SK-N-SH treated with all-trans-retinoic acid at 6 μM for 48 hours (cell line): ENCODE measurements at regions not wholly inside any gene's neighbourhood (a gene's known extent, or its start where the extent isn't known, plus 50 kb on each side); places are given as distances from the start of the nearest gene placed in this dataset.

Source experiments
- CREB5 ChIP-seq: fragments of 250-450 bp; sonication (Bioruptor Pico); IDR thresholded peaks from 2 replicates; pipeline ENCODE4 v1.5.1; 2020; ENCODE audit warnings: low read depth, mild to moderate bottlenecking, moderate library complexity
- CSRNP3 ChIP-seq: fragments of 250-450 bp; sonication (Bioruptor Pico); IDR thresholded peaks from 2 replicates; pipeline ENCODE4 v1.5.1; 2021; ENCODE audit warnings: mild to moderate bottlenecking, moderate library complexity
- ESRRG ChIP-seq: fragments of 250-450 bp; sonication (Bioruptor Pico); IDR thresholded peaks from 2 replicates; pipeline ENCODE4 v1.6.1; 2021; ENCODE audit warnings: mild to moderate bottlenecking
- GLIS3 ChIP-seq: fragments of 250-450 bp; sonication (Bioruptor Pico); IDR thresholded peaks from 2 replicates; pipeline ENCODE4 v1.5.0; 2020; ENCODE audit warnings: mild to moderate bottlenecking, moderate library complexity
- OSR1 ChIP-seq: fragments of 250-450 bp; sonication (Bioruptor Pico); IDR thresholded peaks from 2 replicates; pipeline ENCODE4 v1.8.0; 2022; ENCODE audit warnings: moderate library complexity, mild to moderate bottlenecking, inconsistent platforms
- PATZ1 ChIP-seq: fragments of 250-450 bp; sonication (Bioruptor Pico); IDR thresholded peaks from 2 replicates; pipeline ENCODE4 v1.8.0; 2020; ENCODE audit warnings: mild to moderate bottlenecking, moderate library complexity, borderline replicate concordance
- PPARA ChIP-seq: fragments of 250-450 bp; sonication (Bioruptor Pico); IDR thresholded peaks from 2 replicates; pipeline ENCODE4 v1.5.0; 2020; ENCODE audit warnings: mild to moderate bottlenecking, borderline replicate concordance
- RARB ChIP-seq: fragments of 250-450 bp; sonication (Bioruptor Pico); IDR thresholded peaks from 2 replicates; pipeline ENCODE4 v1.8.0; 2021; ENCODE audit warnings: mild to moderate bottlenecking, moderate library complexity
- ZFP3 ChIP-seq: fragments of 250-450 bp; sonication (Bioruptor Pico); IDR thresholded peaks from 2 replicates; pipeline ENCODE4 v1.5.0; 2020; ENCODE audit warnings: mild to moderate bottlenecking, moderate library complexity
- ZNF70 ChIP-seq: fragments of 450-650 bp; formaldehyde crosslinking; IDR thresholded peaks from 2 replicates; pipeline ENCODE4 v1.5.0; 2020; ENCODE audit warnings: mild to moderate bottlenecking, moderate library complexity

- TF ChIP-seq PATZ1 (CRISPR knock-in tag) = no peak
- no peak for TF ChIP-seq CSRNP3 (CRISPR knock-in tag)
- TF ChIP-seq GLIS3 (CRISPR knock-in tag) = no peak
- no peak for TF ChIP-seq RARB (CRISPR knock-in tag)
- TF ChIP-seq ZNF70 = no peak
- TF ChIP-seq PPARA (CRISPR knock-in tag) = no peak
- TF ChIP-seq ESRRG (CRISPR knock-in tag) = no peak
- TF ChIP-seq CREB5 (CRISPR knock-in tag) = no peak
- no peak for TF ChIP-seq ZFP3
- TF ChIP-seq OSR1 (CRISPR knock-in tag) = no peak
Measured at GRCh38 chr6:18605841-18606240, 218.7 kb downstream of the RNF144B start.
